MM.1S (cell line): ENCODE measurements at regions not wholly inside any gene's neighbourhood (a gene's known extent, or its start where the extent isn't known, plus 50 kb on each side); places are given as distances from the start of the nearest gene placed in this dataset.

ENCODE experiments used
- EZH2 ChIP-seq: fragments of 300-600 bp; sonication (generic); optimal IDR thresholded peaks from 2 replicates; pipeline ENCODE3; 2017; ENCODE audit warnings: low read depth, mild to moderate bottlenecking, antibody characterized with exemption, low read length, mixed read lengths
- TF ChIP-seq, protein P1 (sequence below): fragments of 300-600 bp; sonication (generic); IDR thresholded peaks from 2 replicates; pipeline ENCODE4 v1.5.1; 2016; ENCODE audit warnings: antibody characterized with exemption, low read length, mixed read lengths

DNA sequence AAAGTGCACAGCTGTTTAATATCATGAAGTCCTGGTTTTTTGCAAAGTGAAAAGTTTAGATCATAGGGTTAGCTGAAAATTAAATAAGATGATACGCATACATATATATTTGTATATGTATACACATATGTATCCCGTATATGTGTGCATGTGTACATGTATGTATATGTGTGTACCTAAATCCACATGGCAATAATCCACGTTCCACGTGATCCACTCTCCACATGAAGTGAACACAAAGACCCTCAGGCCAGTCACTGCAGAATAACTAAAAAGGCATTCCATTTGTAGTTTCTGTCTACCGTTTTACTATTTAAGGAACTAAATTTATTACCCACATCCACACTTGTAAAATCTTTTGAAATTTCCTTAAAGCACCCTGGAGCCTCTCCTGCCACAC is 294.9 kb downstream of the FOXA2 start:
- TF ChIP-seq EZH2, result no peak
- TF ChIP-seq, protein P1, sequence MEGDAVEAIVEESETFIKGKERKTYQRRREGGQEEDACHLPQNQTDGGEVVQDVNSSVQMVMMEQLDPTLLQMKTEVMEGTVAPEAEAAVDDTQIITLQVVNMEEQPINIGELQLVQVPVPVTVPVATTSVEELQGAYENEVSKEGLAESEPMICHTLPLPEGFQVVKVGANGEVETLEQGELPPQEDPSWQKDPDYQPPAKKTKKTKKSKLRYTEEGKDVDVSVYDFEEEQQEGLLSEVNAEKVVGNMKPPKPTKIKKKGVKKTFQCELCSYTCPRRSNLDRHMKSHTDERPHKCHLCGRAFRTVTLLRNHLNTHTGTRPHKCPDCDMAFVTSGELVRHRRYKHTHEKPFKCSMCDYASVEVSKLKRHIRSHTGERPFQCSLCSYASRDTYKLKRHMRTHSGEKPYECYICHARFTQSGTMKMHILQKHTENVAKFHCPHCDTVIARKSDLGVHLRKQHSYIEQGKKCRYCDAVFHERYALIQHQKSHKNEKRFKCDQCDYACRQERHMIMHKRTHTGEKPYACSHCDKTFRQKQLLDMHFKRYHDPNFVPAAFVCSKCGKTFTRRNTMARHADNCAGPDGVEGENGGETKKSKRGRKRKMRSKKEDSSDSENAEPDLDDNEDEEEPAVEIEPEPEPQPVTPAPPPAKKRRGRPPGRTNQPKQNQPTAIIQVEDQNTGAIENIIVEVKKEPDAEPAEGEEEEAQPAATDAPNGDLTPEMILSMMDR, result no peak
